Body of pancreas (tissue), 4 donors: ENCODE measurements at regions not wholly inside any gene's neighbourhood (a gene's known extent, or its start where the extent isn't known, plus 50 kb on each side); places are given as distances from the start of the nearest gene placed in this dataset.

Experiments used
- ATAC-seq: fragments of 150-250 bp; one replicate; pipeline ENCODE4 v1.9.1; 2016
- DNase-seq, 4 donors: peaks; one replicate each; pipeline ENCODE4 v3.0.0-alpha.2; 2019
- H3K27ac ChIP-seq, 4 donors: fragments of 200-600 bp; sonication (generic); 1 replicate in 3 of 4; 2 replicates in 1 of 4; pipeline versions ENCODE4 v1.5.1 to v1.6.1; 2016 to 2019; ENCODE audit warnings: mild to moderate bottlenecking in 1 of 4, mixed read lengths in 1 of 4, moderate library complexity in 1 of 4
- H3K27me3 ChIP-seq, 2 donors: fragments of 200-600 bp; sonication (generic); one replicate each; pipeline ENCODE4 v1.6.0; 2016; ENCODE audit warnings: mild to moderate bottlenecking in 1 of 2
- H3K36me3 ChIP-seq, 2 donors: fragments of 200-600 bp; sonication (generic); replicated peaks in 1 of 2; 2 replicates each; pipeline ENCODE4 v1.5.1; 2016; ENCODE audit warnings: low read depth in 2 of 2; ENCODE audit not compliant: insufficient read depth in 1 of 2
- H3K4me1 ChIP-seq: fragments of 200-600 bp; sonication (generic); one replicate; pipeline ENCODE4 v1.6.0; 2016
- H3K4me3 ChIP-seq, 2 donors: fragments of 200-600 bp; sonication (generic); 1 replicate in 1 of 2; 2 replicates in 1 of 2; pipeline ENCODE4 v1.5.1; 2016 to 2019
- H3K9me3 ChIP-seq, 3 donors: fragments of 200-600 bp; sonication (generic); 1 replicate in 2 of 3; 2 replicates in 1 of 3; pipeline ENCODE4 v1.5.1; 2016
- POLR2A ChIP-seq, 3 donors: fragments of 450-650 bp; IDR thresholded peaks; one replicate each; pipeline ENCODE4 v1.6.1; 2016; ENCODE audit warnings: antibody characterized with exemption in 3 of 3, mild to moderate bottlenecking in 2 of 3
- WGBS, 2 donors: methylation state at CpG; one replicate each; pipeline ENCODE4 v1.1.5; 2017; 5-methylcytosine and 5-hydroxymethylcytosine counted together
- intact Hi-C: fragments of 100-400 bp; cut with DNase I; formaldehyde crosslinking; loops from one replicate; pipeline ENCODE4 v1.15.1; 2023
- TF ChIP-seq, protein P1 (sequence below), 7 experiments: fragments of 450-650 bp in 4 of 7; fragments of 200-600 bp in 3 of 7; sonication (generic) in 3 of 7; IDR thresholded peaks; one replicate each; pipeline ENCODE4 v1.5.1; 2016 to 2019; ENCODE audit warnings: antibody characterized with exemption in 7 of 7

DNA sequence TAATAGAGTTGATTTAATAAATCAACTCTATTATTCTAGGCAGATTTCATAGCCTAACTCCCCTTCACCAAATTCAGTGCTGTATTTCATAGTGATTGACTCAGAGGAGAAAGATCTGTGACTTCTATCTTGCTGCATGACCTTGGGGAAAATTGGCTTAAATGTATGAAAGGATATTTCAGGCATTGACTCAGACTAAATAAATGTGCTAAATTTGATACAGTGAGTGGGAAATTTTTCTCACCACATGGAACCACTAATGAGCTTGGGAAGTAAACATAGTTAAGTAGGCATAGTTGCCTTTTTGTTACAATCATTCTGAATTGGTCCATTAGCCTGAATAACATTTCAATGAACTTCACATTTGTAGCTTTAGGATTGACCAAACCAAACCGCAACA, 89.0 kb upstream of the PRPS1L1 start:
- 88 to 97% methylated on average over 1 of the region's 1 CpG for WGBS, 2 donors
- H3K9me3 ChIP-seq, result no peaks in the 10 kb centered on the region

DNA sequence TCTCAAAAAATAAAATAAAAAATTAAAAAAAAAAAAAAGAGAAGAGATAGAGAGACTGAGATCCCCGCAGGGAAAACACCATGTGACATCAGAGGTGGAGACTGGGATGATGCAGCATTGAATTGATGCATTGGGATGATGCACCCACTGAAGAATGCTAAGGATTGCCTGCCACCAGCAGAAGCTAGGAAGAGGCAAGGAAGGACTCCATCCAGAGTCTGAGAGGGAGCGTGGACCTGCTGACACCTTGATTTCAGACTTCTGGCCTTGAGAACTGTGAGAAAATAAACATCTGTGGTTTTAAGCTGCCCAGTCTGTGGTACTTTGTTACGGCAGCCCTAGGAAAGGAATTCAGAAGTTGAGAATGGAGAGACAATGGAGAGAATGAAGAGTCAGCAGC, 89.8 kb upstream of the PRPS1L1 start:
- WGBS, 2 donors, result 58 to 61% methylated on average over 3 of the region's 3 CpGs
- intact Hi-C loops, result no loop called here
- Histone ChIP-seq H3K9me3 (no peaks in the 10 kb centered on the region), H3K4me1 (no peaks in the 10 kb centered on the region), H3K27me3 (no peaks in the 10 kb centered on the region), H3K36me3 (no peaks in the 10 kb centered on the region), H3K27ac (no peak overlapping the region), H3K4me3 (no peak overlapping the region)
- TF ChIP-seq, protein P1, sequence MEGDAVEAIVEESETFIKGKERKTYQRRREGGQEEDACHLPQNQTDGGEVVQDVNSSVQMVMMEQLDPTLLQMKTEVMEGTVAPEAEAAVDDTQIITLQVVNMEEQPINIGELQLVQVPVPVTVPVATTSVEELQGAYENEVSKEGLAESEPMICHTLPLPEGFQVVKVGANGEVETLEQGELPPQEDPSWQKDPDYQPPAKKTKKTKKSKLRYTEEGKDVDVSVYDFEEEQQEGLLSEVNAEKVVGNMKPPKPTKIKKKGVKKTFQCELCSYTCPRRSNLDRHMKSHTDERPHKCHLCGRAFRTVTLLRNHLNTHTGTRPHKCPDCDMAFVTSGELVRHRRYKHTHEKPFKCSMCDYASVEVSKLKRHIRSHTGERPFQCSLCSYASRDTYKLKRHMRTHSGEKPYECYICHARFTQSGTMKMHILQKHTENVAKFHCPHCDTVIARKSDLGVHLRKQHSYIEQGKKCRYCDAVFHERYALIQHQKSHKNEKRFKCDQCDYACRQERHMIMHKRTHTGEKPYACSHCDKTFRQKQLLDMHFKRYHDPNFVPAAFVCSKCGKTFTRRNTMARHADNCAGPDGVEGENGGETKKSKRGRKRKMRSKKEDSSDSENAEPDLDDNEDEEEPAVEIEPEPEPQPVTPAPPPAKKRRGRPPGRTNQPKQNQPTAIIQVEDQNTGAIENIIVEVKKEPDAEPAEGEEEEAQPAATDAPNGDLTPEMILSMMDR (IDR thresholded peaks at IDR 0.05), result no peak
- no peak for TF ChIP-seq POLR2A (IDR thresholded peaks at IDR 0.05)
- DNase-seq (peak; percentile 15 to 25 (median 18)), ATAC-seq (peak; percentile 78)

More for the DNA sequence above, 89.0 kb upstream of the PRPS1L1 start:
- H3K27ac ChIP-seq, result no peak overlapping the region
- no peaks in the 10 kb centered on the region for H3K36me3 ChIP-seq
- no peak overlapping the region for H3K4me3 ChIP-seq
- DNase-seq (no peak), ATAC-seq (no peak)
- TF ChIP-seq, protein P1 (IDR thresholded peaks at IDR 0.05), result no peak
- TF ChIP-seq POLR2A (IDR thresholded peaks at IDR 0.05), result no peak
- no peaks in the 10 kb centered on the region for H3K27me3 ChIP-seq
- intact Hi-C loops, result no loop called here
- H3K4me1 ChIP-seq, result no peaks in the 10 kb centered on the region

DNA sequence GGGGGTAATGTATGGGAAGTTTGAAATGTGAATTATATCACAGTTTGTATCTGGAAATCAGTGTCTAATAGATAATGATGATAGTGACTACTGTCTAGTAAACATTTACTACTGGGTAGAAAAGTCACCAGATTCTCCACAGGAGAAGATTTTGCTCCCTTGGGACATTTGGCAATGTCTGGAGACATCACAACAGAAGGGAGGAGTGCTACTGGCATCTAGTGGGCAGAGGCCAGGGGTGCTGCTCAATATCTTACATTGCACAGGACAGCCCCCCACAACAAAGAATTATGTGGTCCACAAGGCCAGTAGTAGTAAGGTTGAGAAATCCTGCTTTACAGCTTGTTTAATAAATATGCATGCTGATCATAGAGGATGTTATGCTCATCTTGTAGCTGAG, 92.3 kb upstream of the PRPS1L1 start:
- ATAC-seq, result no peak

DNA sequence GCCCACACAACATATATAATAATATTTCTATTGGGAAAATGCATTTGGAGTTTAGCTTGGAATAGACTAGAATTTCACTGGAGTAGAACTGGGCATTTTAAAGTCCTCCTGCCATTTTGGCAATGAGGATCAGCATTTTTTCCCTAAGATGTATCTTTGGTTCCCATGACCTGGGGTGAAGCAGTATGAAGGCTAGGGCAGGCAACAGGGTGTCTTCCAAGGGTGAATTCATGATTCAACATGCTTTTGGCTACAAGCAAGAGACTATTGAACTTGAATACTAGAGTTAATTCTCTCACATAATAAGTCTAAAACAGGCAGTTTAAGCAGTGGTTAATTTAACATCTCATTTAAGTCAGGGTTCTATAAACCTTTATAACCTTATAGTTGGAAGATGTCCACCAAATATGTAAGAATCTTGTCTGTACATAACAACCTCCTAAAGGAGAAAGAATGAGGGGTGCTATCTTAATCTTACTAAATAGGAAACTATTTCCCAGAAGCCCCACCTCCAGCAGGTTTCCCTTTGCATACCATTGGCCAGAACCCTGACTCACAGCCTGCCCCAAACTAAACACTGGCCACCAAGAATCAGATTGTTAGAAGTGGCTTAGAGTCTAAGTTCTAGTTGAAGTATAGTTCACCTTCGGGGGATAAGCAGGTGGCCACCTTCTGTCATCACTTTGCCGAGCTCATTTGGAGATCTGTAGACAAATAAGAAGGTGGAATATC, 96.0 kb upstream of the PRPS1L1 start:
- Histone ChIP-seq H3K4me3 (no peak overlapping the region), H3K36me3 (no peaks in the 10 kb centered on the region), H3K4me1 (no peaks in the 10 kb centered on the region), H3K27ac (no peak overlapping the region), H3K9me3 (no peaks in the 10 kb centered on the region), H3K27me3 (peaks cover 0 to 2% of the 10 kb centered on the region in 2 donors)
- ATAC-seq, result no peak
- DNase-seq, result no peak
- TF ChIP-seq, protein P1 (IDR thresholded peaks at IDR 0.05), result no peak
- TF ChIP-seq POLR2A (IDR thresholded peaks at IDR 0.05), result no peak
- intact Hi-C loops, result no loop called here
- WGBS, 2 donors, result 75 to 77% methylated on average over 2 of the region's 2 CpGs

More for the DNA sequence above, 92.3 kb upstream of the PRPS1L1 start:
- TF ChIP-seq, protein P1 (IDR thresholded peaks at IDR 0.05), result no peak
- TF ChIP-seq POLR2A (IDR thresholded peaks at IDR 0.05), result no peak
- peak in 1 of 4 donors; percentile 9 for DNase-seq
- intact Hi-C loops, result no loop called here
- Histone ChIP-seq H3K36me3 (no peaks in the 10 kb centered on the region), H3K9me3 (no peaks in the 10 kb centered on the region), H3K4me3 (no peak overlapping the region), H3K27ac (no peak overlapping the region), H3K27me3 (peaks cover 0 to 2% of the 10 kb centered on the region in 2 donors), H3K4me1 (no peaks in the 10 kb centered on the region)

DNA sequence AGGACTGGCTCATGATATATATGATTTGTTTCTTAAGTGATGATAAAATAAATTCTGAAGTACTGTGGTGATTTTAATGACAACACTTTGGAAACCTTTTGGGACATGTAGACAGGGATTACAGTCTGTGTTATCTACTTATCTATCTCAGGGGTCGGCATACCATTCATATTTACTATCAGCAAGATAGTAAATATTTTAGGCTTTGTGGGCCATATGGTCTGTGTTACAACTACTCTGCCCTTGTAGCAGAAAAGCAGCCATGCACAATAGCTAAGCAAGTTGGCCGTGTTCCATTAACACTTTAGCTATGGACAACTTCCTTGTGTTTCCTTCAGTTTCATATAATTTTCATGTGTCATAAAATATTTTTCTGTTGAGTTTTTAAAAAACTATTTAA, 97.8 kb upstream of the PRPS1L1 start:
- ATAC-seq, result no peak
- no peak for TF ChIP-seq POLR2A (IDR thresholded peaks at IDR 0.05)
- TF ChIP-seq, protein P1 (IDR thresholded peaks at IDR 0.05), result no peak
- no peaks in the 10 kb centered on the region for H3K4me1 ChIP-seq
- H3K9me3 ChIP-seq, result no peaks in the 10 kb centered on the region
- 34 to 41% methylated on average over 2 of the region's 2 CpGs for WGBS, 2 donors
- intact Hi-C loops, result no loop called here
- H3K27ac ChIP-seq, result peak overlapping the region in 1 of 4 donors; percentile 47
- H3K36me3 ChIP-seq, result no peaks in the 10 kb centered on the region
- DNase-seq, result no peak
- H3K27me3 ChIP-seq, result peaks cover 0 to 2% of the 10 kb centered on the region in 2 donors
- no peak overlapping the region for H3K4me3 ChIP-seq
